ENCODE measurements at regions not wholly inside any gene's neighbourhood (a gene's known extent, or its start where the extent isn't known, plus 50 kb on each side); places are given as distances from the start of the nearest gene placed in this dataset.
"Not testable (repeated sequence)": the region's sequence is repeated elsewhere in the genome, so short reads cannot be mapped to it uniquely, and the experiment has no call there.

GRCh38 chr10:130963786-130964522 is 347.6 kb downstream of the TCERG1L start:
- no peak for DNase-seq

- DNase-seq: no peak
Observed at GRCh38 chr10:130964771-130965170, 346.8 kb downstream of the TCERG1L start.

GRCh38 chr10:130967161-130967560 is 344.4 kb downstream of the TCERG1L start:
- DNase-seq: no peak

GRCh38 chr10:130967784-130968183 is 343.7 kb downstream of the TCERG1L start:
- no peak for DNase-seq

GRCh38 chr10:130968511-130968910 is 343.0 kb downstream of the TCERG1L start:
- DNase-seq: no peak

GRCh38 chr10:130968964-130969363 is 342.6 kb downstream of the TCERG1L start:
- DNase-seq: no peak

GRCh38 chr10:130969700-130970099 is 341.8 kb downstream of the TCERG1L start:
- DNase-seq: no peak

GRCh38 chr10:130970341-130971122 is 341.0 kb downstream of the TCERG1L start:
- DNase-seq: no peak

- DNase-seq: no peak
Observed at GRCh38 chr10:130971123-130971435, 340.4 kb downstream of the TCERG1L start.

GRCh38 chr10:130973127-130973839 is 338.2 kb downstream of the TCERG1L start:
- no peak for DNase-seq

GRCh38 chr10:130974166-130974565 is 337.4 kb downstream of the TCERG1L start:
- no peak for DNase-seq

GRCh38 chr10:130975351-130975750 is 336.2 kb downstream of the TCERG1L start:
- not testable (repeated sequence) for DNase-seq

GRCh38 chr10:130982802-130983201 is 328.7 kb downstream of the TCERG1L start:
- no peak for DNase-seq

GRCh38 chr10:130983749-130984148 is 327.8 kb downstream of the TCERG1L start:
- no peak for DNase-seq

GRCh38 chr10:130984686-130985085 is 326.8 kb downstream of the TCERG1L start:
- no peak for DNase-seq

GRCh38 chr10:130985158-130985753 is 326.3 kb downstream of the TCERG1L start:
- DNase-seq: no peak

- DNase-seq: no peak
Observed at GRCh38 chr10:130986846-130987245, 324.7 kb downstream of the TCERG1L start.

GRCh38 chr10:130987401-130987800 is 324.1 kb downstream of the TCERG1L start:
- no peak for DNase-seq

- DNase-seq: no peak
Observed at GRCh38 chr10:130989670-130990232, 321.8 kb downstream of the TCERG1L start.

- DNase-seq: no peak
Observed at GRCh38 chr10:130990486-130990885, 321.0 kb downstream of the TCERG1L start.

GRCh38 chr10:130992802-130993523 is 318.6 kb downstream of the TCERG1L start:
- DNase-seq: no peak

GRCh38 chr10:130993612-130994011 is 317.9 kb downstream of the TCERG1L start:
- no peak for DNase-seq

All from activated CD4-positive, alpha-beta T cell treated with anti-CD3 and anti-CD28 coated beads, Interleukin-2, amount 50 U/mL, for 48 hours (primary cell).